GM04503 (cell line): ENCODE measurements at regions not wholly inside any gene's neighbourhood (a gene's known extent, or its start where the extent isn't known, plus 50 kb on each side); places are given as distances from the start of the nearest gene placed in this dataset.

Experiments used
- DNase-seq: peaks from one replicate; pipeline ENCODE4 v3.0.0-alpha.2; 2012; ENCODE audit warnings: low read depth

DNA sequence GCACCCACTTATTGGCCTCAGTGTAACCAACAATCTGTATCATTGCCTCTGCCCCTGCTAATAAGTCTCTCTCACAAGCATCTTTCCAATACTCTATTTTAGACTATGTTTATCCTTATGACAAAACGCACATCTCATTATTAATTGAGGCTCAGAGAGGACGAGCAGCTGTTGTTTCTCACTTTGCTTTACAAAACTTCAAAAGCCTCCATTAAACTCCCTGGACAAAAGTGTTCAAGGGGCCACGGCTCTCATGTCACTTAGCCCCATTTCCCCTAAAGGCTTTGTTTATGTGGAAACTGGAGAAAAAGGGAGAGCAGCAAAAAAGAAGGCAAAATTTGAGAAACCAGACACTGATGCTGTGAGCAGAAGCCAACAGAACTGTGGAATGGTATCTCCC is 180.0 kb upstream of the LNX1 start:
- no peak for DNase-seq

DNA sequence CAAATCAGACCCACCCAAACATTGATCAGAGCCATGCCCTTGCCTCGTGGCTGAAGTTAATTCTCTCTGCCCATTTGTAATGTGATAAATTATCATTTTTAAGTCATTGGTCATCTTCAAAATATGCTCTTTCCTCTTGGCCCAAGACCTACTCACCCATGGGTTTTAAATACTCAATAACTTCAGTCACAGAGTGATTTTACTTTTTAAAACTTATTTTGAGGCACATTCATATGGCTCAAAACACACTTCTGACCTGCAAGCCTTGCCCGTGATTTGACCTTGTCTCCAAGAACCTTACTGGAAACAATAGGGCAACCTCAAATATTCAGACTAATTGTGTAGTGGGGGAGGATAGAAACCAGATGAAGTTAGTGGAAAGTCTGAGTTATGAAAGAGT is 176.2 kb upstream of the LNX1 start:
- DNase-seq = peak; percentile 87

DNA sequence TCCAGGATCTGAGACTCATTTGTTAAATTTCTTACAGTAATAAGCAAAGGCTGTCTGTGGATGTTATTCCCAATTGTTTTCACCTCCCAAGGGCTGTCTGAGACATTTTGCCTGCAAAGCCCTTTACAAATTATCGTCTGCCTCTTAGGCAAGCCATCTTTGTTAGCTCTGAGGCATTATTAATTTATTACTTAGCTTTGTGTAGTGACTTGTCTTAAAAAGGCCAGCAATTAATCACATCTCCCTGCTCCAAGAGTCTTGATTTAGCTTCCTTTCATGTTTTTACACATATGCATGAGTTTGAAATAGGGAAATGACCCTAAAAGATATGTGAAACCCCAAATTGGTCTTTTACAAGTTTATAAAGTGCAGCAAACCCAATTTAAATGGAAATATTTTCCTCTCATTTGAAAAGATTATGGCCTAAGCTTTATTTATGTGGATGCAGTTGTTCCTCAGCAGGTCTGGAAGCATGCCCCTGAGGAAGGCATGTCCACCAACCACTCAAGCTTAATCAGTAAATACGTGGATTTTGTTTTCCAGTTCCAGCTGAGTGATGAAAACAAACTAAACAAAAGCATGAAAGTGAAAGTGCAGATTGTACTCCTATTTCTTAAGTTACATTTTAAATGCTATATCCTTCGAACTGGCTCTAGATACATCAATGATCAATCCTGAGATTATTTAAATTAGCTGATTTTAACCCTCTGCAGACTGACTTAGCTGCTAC is 173.6 kb upstream of the LNX1 start:
- no peak for DNase-seq

DNA sequence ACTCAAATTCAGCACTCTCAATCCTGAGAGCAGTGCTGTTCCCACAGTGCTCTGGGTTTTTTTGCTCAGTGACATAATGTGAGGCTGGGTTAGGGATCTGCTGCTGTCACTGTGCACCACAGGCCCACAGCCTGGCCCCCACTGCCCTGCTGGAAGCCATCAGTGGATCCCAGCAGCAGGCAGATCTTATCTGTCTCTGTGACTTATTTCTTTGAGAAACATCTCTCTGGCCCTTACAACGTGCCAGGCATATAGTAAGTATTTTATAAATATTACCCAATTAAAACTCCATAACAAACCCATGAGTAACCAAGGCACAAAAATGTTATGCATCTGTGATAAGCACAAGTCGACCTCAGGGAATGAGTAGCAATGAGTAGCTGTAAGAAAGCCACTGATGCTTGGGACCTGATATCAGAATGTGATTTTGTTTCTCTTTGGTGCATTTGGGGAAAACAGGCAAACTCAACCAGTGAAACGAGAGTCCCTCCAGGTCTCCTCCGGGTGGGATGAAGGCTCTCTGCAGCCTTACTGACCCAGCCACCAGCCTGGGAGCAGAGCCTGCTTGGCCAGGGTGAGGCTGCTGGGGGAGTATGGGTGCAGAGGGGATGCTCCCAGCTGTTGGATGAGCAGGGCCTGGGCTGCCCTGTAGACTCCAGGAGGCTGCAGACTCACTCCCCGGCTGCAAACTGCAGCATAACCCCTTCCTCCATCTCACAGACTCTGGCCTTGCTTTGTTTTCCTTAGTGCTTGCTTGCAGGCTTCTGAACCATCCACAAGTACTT is 172.7 kb upstream of the LNX1 start:
- peak; percentile 88 for DNase-seq

DNA sequence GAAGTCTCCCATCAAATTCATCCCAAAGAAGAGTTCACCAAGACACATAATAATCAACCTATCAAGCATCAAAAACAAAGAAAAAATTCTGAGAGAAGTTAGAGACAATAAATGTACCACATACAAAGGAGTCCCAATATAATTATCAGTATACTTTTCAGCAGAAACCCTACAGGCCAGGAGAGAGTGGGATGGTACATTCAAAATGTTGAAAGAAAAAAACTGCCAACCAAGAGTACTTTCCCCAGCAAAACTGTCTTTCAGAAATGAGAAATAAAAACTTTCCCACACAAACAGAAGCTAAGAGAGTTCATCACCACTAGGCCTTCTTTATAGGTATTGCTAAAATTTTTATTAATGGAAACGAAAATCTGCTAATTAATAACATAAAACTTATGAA is 164.4 kb upstream of the LNX1 start:
- no peak for DNase-seq

DNA sequence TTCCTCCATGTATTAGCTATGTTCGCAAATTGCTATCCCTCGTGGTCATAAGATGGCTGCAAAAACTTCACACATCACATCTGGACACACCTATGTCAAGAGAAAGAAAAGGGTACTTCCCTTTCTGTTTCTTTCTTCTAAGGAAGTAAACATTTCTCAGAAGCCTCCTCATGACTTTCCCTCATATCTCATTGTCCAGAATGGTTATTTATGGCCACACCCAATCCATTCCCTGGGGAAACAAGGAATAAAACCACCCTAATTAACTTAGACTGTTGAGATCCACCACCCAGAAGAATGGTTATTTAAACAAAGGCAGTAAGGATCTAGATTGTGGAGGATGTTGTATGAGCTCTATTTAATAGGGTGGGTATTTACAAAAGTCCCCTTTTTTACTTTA is 160.8 kb upstream of the LNX1 start:
- DNase-seq = no peak

DNA sequence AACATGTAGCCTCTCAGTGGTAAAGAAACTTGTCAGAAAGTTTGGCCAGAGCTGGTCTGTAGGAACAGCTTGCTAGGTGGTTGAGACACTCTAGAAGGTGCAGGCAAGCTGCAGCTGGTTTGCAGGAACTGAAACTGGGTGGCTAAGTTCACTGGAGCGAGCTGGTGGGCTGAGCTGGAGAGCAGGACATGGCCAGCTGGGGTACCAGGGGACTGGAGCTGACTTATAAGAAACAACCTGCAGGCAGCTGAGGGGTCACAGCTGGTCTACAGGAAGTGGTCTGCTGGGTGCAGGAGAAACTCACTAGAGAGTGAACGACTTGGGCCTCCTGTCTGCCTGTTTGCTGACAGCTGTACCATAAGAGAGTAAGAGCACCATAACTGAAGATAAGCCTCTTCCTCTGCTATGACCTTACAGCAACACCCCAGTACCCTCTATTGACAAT is 157.1 kb upstream of the LNX1 start:
- DNase-seq = no peak

DNA sequence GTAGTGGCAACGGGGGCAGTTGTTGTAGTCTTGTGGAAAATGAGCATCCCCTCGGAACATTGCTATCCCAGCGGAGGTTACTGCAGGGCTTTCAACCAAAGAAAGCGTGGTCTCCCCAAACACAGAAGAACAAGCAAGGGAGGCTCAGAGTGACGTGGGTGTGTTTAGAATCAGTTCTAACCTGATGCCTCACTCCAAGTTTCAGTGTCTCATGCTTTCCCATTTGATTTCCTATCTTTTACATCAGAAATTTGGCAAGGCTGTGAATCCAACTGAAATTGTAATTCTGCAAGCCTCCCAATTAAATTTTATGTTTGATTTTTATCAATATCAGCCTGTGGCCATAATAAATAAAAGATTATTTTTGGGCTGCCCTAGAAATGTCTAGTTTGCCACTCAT is 156.1 kb upstream of the LNX1 start:
- no peak for DNase-seq

DNA sequence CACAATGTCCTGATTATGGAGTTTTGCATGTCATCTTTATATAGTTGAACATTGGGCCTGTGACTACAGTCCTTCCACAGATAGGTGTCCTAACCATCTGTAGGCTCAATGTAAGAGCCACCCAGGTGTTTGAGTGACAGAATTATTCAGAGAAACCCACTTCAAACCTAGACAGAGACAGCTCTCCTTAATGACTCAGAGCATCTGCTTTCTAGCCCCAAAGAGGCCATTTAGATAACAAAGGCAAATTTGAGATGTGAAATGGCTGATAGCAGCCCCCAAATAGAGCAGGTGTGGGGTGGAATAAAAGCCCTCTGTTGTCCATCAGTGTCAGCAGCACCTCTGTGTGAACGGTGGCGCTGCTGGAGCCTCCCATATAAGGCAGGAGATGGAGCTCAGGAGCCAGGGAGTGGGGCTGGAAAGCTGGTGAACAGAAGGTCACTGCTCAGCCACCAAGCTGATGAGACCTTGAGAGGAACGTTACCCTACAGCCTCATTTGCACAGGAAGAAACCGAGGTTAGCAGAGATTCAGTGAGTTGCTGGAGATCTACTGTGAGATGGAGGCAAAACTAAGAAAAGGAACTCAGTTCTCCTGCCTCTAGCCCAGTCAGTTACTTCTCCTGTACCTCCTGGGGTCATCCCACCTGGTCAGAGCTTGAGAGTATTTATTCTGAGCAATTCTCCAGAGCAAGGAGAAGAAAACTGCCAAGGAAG is 153.3 kb upstream of the LNX1 start:
- DNase-seq = no peak

DNA sequence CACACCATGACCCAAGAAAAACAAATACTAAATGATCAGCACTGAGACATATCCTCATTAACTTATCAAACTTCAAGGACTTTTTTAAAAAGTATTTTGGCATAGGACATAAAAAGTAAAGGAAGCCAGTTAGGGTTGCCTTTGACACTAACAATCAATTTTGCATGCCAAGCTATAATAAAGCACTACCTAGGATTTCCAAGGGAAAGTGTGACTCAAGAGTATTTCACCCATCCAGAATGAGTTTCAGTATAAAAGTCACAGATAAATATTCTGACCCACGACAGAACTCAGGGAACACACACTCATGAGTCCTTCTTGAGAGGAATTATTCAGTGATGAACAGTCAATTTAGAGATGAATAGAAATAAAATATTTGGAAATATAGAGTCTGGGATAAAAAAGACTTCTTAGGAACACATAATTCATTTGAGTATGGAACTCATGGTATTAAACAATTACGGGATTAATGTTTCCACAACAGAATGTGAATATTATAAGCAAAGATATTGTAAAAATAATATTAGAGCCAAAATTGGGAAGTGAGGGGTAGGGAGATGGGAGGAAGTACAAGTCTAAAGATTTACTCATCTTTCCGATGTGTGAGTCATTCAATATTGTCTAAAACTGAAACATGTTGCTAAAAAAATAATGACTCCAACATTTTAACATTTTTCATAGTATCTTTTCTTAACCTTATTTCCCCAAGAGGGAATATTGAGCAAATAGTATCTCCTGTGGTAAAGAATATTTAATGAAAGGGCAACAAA is 143.5 kb upstream of the LNX1 start:
- peak; percentile 67 for DNase-seq

DNA sequence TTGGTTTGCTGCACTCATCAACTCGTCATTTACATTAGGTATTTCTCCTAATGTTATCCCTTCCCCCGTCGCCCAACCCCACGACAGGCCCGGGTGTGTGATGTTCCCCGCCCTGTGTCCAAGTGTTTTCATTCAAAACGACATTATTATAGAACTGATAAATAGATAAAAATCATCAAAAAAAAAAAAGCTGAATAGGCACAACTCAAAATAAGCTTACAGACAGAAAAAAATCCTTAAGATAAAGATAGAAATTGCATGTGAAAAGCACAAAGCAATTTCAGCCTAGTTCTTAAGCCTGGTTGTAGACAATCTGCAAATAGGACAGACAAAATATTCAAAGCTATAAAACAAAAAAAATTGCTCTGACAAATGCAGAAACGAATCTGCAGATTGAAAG is 142.9 kb upstream of the LNX1 start:
- DNase-seq = no peak

DNA sequence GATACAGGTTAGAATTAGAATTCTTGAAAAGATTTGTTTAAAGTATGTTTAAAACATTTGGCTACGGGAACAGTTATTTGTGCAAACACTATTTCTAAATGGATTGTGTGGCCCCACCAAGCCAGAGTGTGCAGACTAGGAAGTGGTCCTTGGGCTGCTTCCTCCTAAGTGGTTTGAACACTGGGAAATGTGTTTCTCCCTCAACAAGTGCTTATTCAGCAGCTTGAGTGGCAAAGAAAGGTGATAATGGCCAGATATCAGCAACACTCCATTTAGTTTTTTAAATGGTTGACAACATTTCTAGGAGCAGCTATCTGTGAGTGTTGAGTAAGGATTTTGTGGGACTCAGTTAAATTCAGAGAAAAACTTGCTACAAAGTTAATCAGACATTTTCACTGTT is 141.4 kb upstream of the LNX1 start:
- no peak for DNase-seq

DNA sequence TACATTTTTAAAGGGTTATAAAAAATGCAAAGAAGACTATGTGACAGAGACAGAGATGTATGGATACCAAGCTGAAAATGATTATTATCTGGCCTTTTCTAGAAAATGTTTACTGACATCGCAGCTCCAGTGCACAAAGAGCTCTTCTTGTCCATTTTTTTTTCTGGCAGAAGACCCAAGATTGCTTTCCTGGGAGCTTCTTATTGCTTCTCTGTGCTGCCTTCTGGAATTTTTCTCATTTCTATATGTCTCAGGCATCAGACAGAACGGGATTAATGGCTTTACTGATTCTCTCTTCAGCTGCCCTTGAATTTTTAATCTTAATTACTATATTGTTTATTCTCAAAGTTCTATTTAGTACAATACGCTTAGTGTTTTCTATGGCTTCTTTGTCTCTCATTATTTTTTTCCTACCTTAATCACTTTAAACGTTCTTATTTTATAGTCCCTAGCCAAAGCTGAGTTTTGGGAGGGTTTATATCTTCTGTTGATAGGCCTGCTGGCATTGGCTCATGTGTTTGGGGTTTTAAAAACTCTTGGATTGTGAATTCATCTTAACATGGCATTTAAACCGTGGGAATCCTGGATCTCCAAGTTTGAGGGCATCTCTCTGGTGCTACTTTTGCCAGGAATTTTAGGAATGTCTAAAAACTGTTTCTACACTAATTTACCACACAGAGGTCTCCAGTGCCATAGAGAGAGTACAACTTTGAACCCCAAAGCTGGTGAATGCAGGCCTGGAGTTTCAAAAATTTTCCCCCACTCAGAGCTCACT is 138.9 kb upstream of the LNX1 start:
- no peak for DNase-seq

DNA sequence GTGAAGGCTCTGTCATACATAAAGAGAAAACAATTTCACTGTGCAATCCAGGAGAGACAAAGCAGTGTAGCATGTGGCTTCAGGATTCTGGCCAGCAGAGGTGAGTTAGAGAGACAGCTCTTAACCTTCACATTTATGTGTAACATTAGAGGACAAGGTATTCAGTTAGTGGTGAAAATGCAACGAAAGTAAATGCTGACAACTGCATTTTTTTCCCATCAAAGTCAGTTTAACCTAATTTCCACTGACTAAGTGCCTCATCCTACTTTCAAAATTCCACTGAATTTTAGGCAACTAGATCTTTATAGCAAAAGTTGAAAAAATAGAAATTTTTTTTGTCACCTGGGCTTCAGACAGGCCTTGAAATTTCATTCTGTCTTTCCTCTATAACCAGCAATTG is 130.8 kb upstream of the LNX1 start:
- no peak for DNase-seq

DNA sequence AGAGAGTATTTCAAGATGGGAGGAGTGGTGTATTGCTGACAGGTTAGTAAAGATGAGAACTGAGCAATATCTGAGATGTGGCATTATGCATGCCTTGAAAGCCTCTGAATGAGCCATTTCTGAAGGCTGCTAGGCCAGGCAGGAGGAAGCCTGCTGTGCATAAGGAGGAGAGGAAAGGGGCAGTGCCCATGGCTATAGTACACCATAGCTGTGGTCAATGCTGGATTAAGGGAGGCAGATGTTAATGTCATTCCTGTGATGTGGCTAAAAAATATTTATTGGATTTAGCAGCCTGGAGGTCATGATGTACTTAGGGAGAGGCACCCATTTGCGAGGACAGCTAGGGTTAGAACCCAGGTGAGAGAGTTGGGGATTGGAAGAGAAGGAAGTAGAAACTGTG is 130.0 kb upstream of the LNX1 start:
- no peak for DNase-seq

DNA sequence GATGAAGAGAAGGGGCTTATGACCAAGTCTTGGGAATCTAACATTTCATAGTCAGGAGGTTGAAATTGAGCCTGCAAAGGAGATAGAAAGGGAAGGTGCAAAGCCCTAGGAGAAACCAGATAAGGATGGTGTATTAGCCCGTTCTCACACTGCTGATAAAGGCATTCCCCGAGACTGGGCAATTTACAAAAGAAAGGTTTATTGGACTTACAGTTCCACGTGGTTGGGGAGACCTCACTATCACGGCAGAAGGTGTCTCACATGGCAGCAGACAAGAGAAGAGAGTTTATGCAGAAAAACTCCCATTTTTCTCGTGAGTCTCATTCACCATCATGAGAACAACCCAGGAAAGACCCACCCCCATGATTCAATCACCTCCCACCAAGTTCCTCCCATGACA is 129.5 kb upstream of the LNX1 start:
- no peak for DNase-seq

DNA sequence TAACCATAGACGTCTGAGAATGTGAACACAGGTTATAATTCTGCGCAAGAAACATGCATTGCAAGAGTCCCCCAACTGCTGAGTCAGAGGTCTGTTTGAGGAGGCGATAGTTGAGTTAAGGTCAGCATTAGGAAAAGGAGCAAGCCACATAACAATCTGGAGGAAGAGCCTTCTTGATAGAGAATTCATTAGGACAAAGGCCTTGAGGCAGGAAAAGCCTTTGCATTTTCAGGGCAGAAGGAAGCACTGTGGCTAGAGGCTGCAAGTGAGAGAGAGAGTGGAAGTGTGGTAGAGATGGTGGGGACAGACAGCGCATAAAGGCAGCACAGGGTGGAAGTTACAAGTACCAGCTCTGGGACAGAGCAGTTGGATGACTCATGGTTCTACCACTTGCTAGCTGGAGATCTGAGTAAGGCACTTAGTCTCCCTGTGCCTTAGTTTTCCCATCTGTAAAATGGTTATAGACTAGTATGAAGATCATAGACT is 125.8 kb upstream of the LNX1 start:
- no peak for DNase-seq

DNA sequence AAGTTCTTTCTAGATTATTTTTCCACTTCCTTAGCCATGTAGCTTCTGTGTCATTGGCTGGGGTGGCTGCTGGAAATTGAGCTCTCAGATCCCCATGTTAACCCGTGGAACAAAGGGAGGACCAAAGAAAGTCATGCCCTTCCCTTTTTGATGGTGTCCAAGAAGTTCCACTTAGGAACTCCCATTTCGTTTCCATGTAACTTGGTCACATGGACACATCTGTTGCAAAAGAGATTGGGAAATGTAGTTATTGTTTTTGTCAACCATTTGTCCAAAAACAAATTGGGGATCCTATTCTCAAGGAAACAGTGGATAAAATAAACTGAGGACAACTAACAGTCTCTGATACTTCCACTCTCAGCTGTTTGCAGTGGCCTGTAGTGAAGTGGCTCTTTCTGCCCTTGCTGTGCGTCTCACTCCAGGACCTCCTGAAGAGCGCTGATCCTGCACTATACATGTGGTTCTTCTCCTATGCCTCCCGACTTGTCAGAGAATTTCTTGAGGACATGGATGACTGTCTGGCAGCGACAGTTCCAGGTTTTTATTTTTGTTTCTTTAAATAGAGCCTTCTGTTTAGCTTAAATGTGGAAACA is 125.3 kb upstream of the LNX1 start:
- DNase-seq = no peak

DNA sequence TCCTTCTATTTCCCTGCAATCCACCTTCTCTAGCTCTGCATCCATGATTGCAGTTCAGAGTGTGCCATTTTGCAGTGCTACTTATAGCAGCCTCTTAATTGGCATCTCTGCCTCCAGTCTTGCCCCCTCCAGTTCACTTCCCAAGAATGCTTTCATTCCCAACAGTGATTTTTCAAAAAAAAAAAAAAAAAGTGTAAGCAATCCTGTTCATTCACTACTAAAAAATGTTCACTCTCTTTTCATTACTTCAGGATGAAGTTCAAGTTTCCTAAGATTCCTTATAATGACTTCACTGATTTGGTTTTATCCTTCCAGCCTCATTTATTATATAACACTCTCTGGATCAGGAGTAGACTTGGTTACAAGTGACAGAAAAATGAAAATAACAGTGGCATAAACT is 124.7 kb upstream of the LNX1 start:
- DNase-seq = peak; percentile 40

DNA sequence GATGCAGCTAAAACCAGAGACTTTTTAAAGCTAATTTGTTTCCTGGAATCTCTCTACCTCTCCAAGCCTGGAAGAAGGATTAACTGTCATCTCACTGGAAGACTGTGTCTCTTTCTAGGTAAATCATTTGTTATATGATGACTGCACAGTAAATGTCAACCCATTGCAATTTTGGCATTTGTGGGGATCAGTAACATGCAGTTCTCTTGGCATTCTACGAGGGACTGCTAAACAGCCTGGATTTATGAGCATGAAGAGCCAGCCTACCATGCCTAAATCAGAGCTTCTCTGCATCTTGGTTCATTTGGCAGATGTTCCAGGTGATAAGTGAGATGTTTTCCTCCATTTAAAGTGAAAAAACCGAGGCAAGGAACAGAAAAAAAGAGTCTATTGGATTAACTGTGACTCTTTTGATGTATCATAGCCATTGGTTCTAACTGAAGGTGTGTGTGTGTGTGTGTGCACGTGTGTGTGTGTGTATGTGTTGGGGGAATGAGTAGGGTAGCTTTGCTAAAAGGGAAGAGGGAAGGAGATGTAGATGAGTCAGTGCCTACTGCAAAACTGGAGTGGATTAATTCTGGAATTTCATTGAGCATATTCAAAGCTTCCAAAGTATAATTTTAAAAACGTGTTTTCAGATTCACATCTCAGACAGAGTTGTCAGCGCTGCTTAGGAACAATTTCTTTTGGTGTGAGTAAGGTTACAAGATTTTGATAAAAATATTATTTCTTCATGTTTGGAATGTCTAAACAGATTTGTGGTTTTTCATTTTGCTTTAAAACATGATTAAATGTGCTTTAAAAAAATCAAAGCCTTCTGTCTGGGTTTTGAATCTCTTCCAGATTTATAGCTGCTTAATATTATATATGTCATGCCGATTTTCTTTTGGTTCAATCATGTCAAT is 123.2 kb upstream of the LNX1 start:
- peak; percentile 80 for DNase-seq
